K562 (cell line): ENCODE measurements at regions not wholly inside any gene's neighbourhood (a gene's known extent, or its start where the extent isn't known, plus 50 kb on each side); places are given as distances from the start of the nearest gene placed in this dataset.

Experiments used
- ATAC-seq: fragments of 200-7000 bp; cut with Tn5 transposase; 3 replicates; pipeline ENCODE4 v1.9.1; 2020; ENCODE audit warnings: moderate library complexity
- BruUV-seq: library from RNA; stranded (reverse); fragments of 400-500 nt; replicated peaks from 2 replicates; lab custom pipeline; 2021; lab: Mats Ljungman, UMichigan
- CTCF ChIA-PET: fragments of 300-600 bp; formaldehyde crosslinking; extraction: SDS; loops from one replicate; lab custom pipeline; 2021; ENCODE audit warnings: low intra/inter-chr PET ratio; lab: Yijun Ruan, JAX
- POLR2A ChIA-PET: fragments of 300-600, 350-650 bp; sonication (Branson Sonifier 250); formaldehyde crosslinking; extraction: SDS; loops from one replicate; lab custom pipeline; 2021; ENCODE audit warnings: antibody characterized with exemption, inconsistent platforms; lab: Yijun Ruan, JAX
- DNase-seq, 4 experiments: peaks; one replicate each; pipeline versions ENCODE4 v3.0.0 to v3.0.0-alpha.2; 2011 to 2018; ENCODE audit warnings: low spot score in 3 of 4, mixed read lengths in 3 of 4; ENCODE audit errors: extremely low read depth in 1 of 4
- FAIRE-seq: peaks from 2 replicates; lab custom pipeline; 2011; peaks lifted over from hg19 to GRCh38; lab: Jason Lieb, UNC
- H2AFZ ChIP-seq: 2 replicates; pipeline ENCODE4 v1.6.0; 2011; ENCODE audit warnings: low read depth, low read length, control low read depth, inconsistent platforms
- H3K27ac ChIP-seq: fragments of 200-600 bp; 3 replicates; pipeline ENCODE4 v1.8.0; 2011; ENCODE audit warnings: low read depth, mild to moderate bottlenecking, control low read depth, inconsistent platforms, low read length, moderate library complexity, mixed read lengths; ENCODE audit errors: extremely low read depth
- H3K27me3 ChIP-seq, 2 experiments: fragments of 300-600 bp in 1 of 2; 2 replicates in 1 of 2; 3 replicates in 1 of 2; pipeline versions ENCODE4 v1.6.0 to v1.8.0; 2011; ENCODE audit warnings: inconsistent platforms in 2 of 2, low read length in 2 of 2, mild to moderate bottlenecking in 1 of 2, mixed read lengths in 1 of 2, moderate library complexity in 1 of 2; ENCODE audit not compliant: control insufficient read depth in 2 of 2, insufficient read depth in 2 of 2
- H3K36me3 ChIP-seq: fragments of 300-600 bp; 3 replicates; pipeline ENCODE4 v1.8.0; 2011; ENCODE audit warnings: mild to moderate bottlenecking, low read length, inconsistent platforms; ENCODE audit not compliant: control insufficient read depth, insufficient read depth
- H3K4me1 ChIP-seq, 2 experiments: fragments of 200-600 bp in 1 of 2; replicated peaks in 1 of 2; 2 replicates in 1 of 2; 3 replicates in 1 of 2; pipeline versions ENCODE4 v1.5.1 to v1.8.0; 2011; ENCODE audit warnings: inconsistent platforms in 2 of 2, low read length in 2 of 2, mild to moderate bottlenecking in 1 of 2, mixed read lengths in 1 of 2, moderate library complexity in 1 of 2; ENCODE audit not compliant: control insufficient read depth in 2 of 2, insufficient read depth in 2 of 2
- H3K4me2 ChIP-seq: 2 replicates; pipeline ENCODE4 v1.6.1; 2011; ENCODE audit warnings: low read length, control low read depth, inconsistent platforms, mixed read lengths; ENCODE audit not compliant: insufficient read depth
- H3K4me3 ChIP-seq: fragments of 200-600 bp; sonication (generic), shearing (Covaris generic); 2 replicates; pipeline ENCODE4 v1.5.1; 2016; ENCODE audit warnings: control low read depth, inconsistent platforms
- H3K79me2 ChIP-seq: fragments of 200-600 bp; 3 replicates; pipeline ENCODE4 v1.8.0; 2011; ENCODE audit warnings: low read length, inconsistent platforms; ENCODE audit not compliant: control insufficient read depth, insufficient read depth
- H3K9ac ChIP-seq, 2 experiments: 2 replicates each; pipeline versions ENCODE4 v1.6.0 to v1.6.1; 2011; ENCODE audit warnings: low read depth in 2 of 2, low read length in 2 of 2, control low read depth in 1 of 2, inconsistent platforms in 1 of 2, mild to moderate bottlenecking in 1 of 2, mixed read lengths in 1 of 2; ENCODE audit not compliant: insufficient read depth in 1 of 2
- H3K9me1 ChIP-seq: one replicate; pipeline ENCODE4 v1.6.0; 2011; ENCODE audit warnings: inconsistent platforms, mild to moderate bottlenecking, low read length, moderate library complexity; ENCODE audit not compliant: control insufficient read depth, insufficient read depth
- H3K9me3 ChIP-seq: replicated peaks from 2 replicates; pipeline ENCODE4 v1.5.1; 2011; ENCODE audit warnings: low read depth, low read length, inconsistent platforms; ENCODE audit not compliant: control insufficient read depth, insufficient read depth
- H4K20me1 ChIP-seq: replicated peaks from 2 replicates; pipeline ENCODE4 v1.6.1; 2011; ENCODE audit warnings: low read length, inconsistent platforms, mixed read lengths; ENCODE audit not compliant: control insufficient read depth, insufficient read depth
- DACH1 ChIP-seq: fragments of 450-650 bp; IDR thresholded peaks from 2 replicates; pipeline ENCODE4 v1.6.1; 2018; ENCODE audit not compliant: partially characterized antibody
- ERF ChIP-seq: fragments of 450-650 bp; formaldehyde crosslinking; IDR thresholded peaks from 2 replicates; pipeline ENCODE4 v1.4.0; 2020; ENCODE audit warnings: mild to moderate bottlenecking, mixed read lengths
- FOXJ3 ChIP-seq: sonication (generic); formaldehyde crosslinking; IDR thresholded peaks from 2 replicates; pipeline ENCODE4 v1.4.0; 2020; ENCODE audit warnings: mild to moderate bottlenecking, missing genetic modification reagents
- HDAC6 ChIP-seq: IDR thresholded peaks from 2 replicates; pipeline ENCODE4 v1.6.1; 2012; ENCODE audit warnings: low read depth, mild to moderate bottlenecking, control low read depth, inconsistent platforms, low read length, moderate library complexity
- HNRNPK ChIP-seq: fragments of 200-400 bp; formaldehyde crosslinking; IDR thresholded peaks from one replicate; pipeline ENCODE4 v1.6.1; 2018; ENCODE audit warnings: mild to moderate bottlenecking, low read depth, low read length; ENCODE audit not compliant: poor library complexity, severe bottlenecking
- KDM2B ChIP-seq: fragments of 250-450 bp; sonication (Bioruptor Pico); IDR thresholded peaks from 2 replicates; pipeline ENCODE4 v1.8.0; 2021; ENCODE audit warnings: mild to moderate bottlenecking, moderate library complexity
- NUFIP1 ChIP-seq: fragments of 450-650 bp; IDR thresholded peaks from 2 replicates; pipeline ENCODE4 v1.6.1; 2018; ENCODE audit not compliant: partially characterized antibody
- RBM15 ChIP-seq: fragments of 200-400 bp; formaldehyde crosslinking; IDR thresholded peaks from 2 replicates; pipeline ENCODE4 v1.6.1; 2018; ENCODE audit warnings: mild to moderate bottlenecking, low read length, moderate library complexity; ENCODE audit not compliant: insufficient read depth
- RFX7 ChIP-seq: fragments of 250-450 bp; sonication (Bioruptor Pico); IDR thresholded peaks from 2 replicates; pipeline ENCODE4 v1.5.1; 2021; ENCODE audit warnings: mild to moderate bottlenecking
- RNF2 ChIP-seq: sonication (generic); IDR thresholded peaks from 2 replicates; pipeline ENCODE4 v1.6.1; 2016
- U2AF1 ChIP-seq: fragments of 200-400 bp; formaldehyde crosslinking; optimal IDR thresholded peaks from 2 replicates; pipeline ENCODE3; 2017; ENCODE audit warnings: mild to moderate bottlenecking, low read depth, low read length, moderate library complexity
- XRCC4 ChIP-seq: IDR thresholded peaks from one replicate; pipeline ENCODE4 v1.6.1; 2011; ENCODE audit not compliant: insufficient read depth, insufficient read length; ENCODE audit errors: extremely low read depth
- ZNF232 ChIP-seq: sonication (generic); formaldehyde crosslinking; IDR thresholded peaks from 2 replicates; pipeline ENCODE4 v1.8.0; 2022; ENCODE audit warnings: mild to moderate bottlenecking, missing genetic modification reagents
- ZNF512 ChIP-seq: IDR thresholded peaks from 2 replicates; pipeline ENCODE4 v1.6.1; 2016; ENCODE audit warnings: missing genetic modification characterization, missing compliant biosample characterization
- WGBS: fragments of 100-300 bp; shearing (Covaris generic); methylation state at CpG from one replicate; pipeline ENCODE4 v1.1.6; 2016; ENCODE audit warnings: low coverage, mixed read lengths; ENCODE audit not compliant: insufficient coverage; ENCODE audit errors: missing lambda C conversion rate; 5-methylcytosine and 5-hydroxymethylcytosine counted together
- in situ Hi-C: fragments of 300-500 bp; cut with MboI; formaldehyde crosslinking; loops from 4 replicates; pipeline ENCODE4 v1.15.0; 2018; ENCODE audit warnings: inconsistent platforms, mixed read lengths
- intact Hi-C: fragments of 100-400 bp; cut with micrococcal nuclease; formaldehyde crosslinking; loops from 2 replicates; pipeline ENCODE4 v1.14.2; 2022

DNA sequence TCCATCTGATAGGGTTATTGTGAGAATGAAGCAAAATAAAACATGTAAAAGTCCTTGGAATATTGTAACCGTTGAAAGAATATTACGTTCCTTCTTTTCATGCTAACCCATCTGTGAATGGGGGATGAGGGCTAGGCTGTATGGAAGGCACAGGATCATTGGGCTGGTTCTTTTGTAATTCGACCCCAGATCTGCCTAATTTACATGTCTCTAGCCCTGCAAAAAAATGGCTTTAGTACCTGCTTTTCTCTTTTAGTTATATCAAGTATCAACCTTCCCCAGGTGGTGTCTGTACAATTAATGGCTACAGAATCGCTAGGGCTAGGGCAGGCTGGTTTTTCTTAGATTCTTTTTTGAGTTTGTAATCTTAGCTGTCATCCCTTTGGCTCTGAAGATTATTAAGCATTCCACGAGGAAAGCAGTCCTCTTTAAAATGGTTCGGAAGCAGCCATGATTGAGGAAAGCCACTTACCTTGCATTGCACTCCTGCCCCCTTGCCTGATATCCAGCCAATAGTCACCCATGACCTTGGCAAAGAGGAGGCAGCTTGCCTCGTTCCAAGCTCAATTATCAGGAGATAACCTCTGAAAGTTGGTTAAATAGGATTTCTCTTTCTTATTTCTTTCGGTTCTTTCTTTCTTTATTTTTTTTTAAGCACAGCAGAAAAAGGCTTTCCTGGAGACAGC is 153.9 kb upstream of the ZKSCAN2 start:
- TF ChIP-seq DACH1 (no peak), FOXJ3 (no peak)
- H3K4me3 ChIP-seq, result no peak overlapping the region
- in situ Hi-C loops (no loop called here), intact Hi-C loops (no loop called here)
- POLR2A ChIA-PET, result interaction anchor here (0.6 kb wide), 1 partner anchor 113 kb away, joined by 3 read pairs; no protein-coding TSS in a partner anchor
- BruUV-seq, result no TSS peak
- H3K36me3 ChIP-seq, result no peaks in the 10 kb centered on the region
- no peak overlapping the region for H2AFZ ChIP-seq
- no peaks in the 10 kb centered on the region for H3K9me3 ChIP-seq
- H3K27ac ChIP-seq, result no peak overlapping the region
- no peaks in the 10 kb centered on the region for H3K27me3 ChIP-seq
- H3K4me2 ChIP-seq, result no peak overlapping the region
- ATAC-seq, result no peak
- no peaks in the 10 kb centered on the region for H4K20me1 ChIP-seq
- H3K4me1 ChIP-seq, result no peaks in the 10 kb centered on the region
- no peak for DNase-seq
- FAIRE-seq, result no peak
- H3K9me1 ChIP-seq, result no peaks in the 10 kb centered on the region
- CTCF ChIA-PET, result no interaction called here
- no peak overlapping the region for H3K9ac ChIP-seq
- no peaks in the 10 kb centered on the region for H3K79me2 ChIP-seq
- WGBS, result 0% methylated on average over 8 of the region's 8 CpGs

DNA sequence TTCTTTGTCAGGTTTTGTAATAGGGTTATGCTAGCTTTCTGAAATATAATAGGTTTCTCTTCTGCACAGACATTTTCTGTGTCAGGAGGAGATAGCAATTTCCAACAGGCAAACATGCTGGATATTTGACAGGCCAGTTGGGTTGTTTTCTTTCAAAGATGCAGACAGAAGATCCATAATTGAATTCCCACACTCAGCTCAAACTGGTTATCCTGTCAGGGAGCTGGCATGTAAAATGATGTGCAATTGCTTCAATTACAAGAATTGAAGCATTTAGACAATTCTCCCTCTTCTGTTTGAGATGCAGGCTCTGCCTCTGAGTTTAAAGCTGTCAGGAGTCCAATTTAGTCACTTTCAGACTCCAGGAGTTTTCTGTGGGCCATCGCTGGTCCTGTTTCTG is 146.2 kb upstream of the ZKSCAN2 start:
- Histone ChIP-seq H3K4me2 (no peak overlapping the region), H3K79me2 (no peaks in the 10 kb centered on the region), H3K4me3 (no peak overlapping the region), H4K20me1 (no peaks in the 10 kb centered on the region), H3K4me1 (no peaks in the 10 kb centered on the region), H3K36me3 (no peaks in the 10 kb centered on the region), H3K9me1 (no peaks in the 10 kb centered on the region), H3K27ac (no peak overlapping the region), H3K9me3 (no peaks in the 10 kb centered on the region), H3K27me3 (no peaks in the 10 kb centered on the region), H2AFZ (no peak overlapping the region), H3K9ac (no peak overlapping the region)
- POLR2A ChIA-PET, result no interaction called here
- no peak for FAIRE-seq
- ATAC-seq, result no peak
- in situ Hi-C loops (no loop called here), intact Hi-C loops (no loop called here)
- WGBS, result 0% methylated on average over 1 of the region's 1 CpG
- CTCF ChIA-PET, result no interaction called here
- no TSS peak for BruUV-seq
- TF ChIP-seq KDM2B (CRISPR knock-in tag) (no peak), ZNF232 (CRISPR knock-in tag) (no peak), ZNF512 (tag) (no peak), RNF2 (no peak), NUFIP1 (no peak), RBM15 (no peak), HDAC6 (no peak), U2AF1 (no peak), ERF (CRISPR knock-in tag) (no peak), RFX7 (CRISPR knock-in tag) (no peak), HNRNPK (no peak), XRCC4 (no peak)
- DNase-seq, result no peak
